GM12878 (cell line): ENCODE measurements at regions not wholly inside any gene's neighbourhood (a gene's known extent, or its start where the extent isn't known, plus 50 kb on each side); places are given as distances from the start of the nearest gene placed in this dataset.

Experiments used
- ATAC-seq: fragments of 200-7000 bp; cut with Tn5 transposase; 3 replicates; pipeline ENCODE4 v1.9.1; 2020; ENCODE audit warnings: mild to moderate bottlenecking, moderate library complexity
- BruUV-seq: library from RNA; stranded (reverse); fragments of 400-500 nt; replicated peaks from 2 replicates; lab custom pipeline; 2021; lab: Mats Ljungman, UMichigan
- CTCF ChIA-PET: fragments of 300-600 bp; sonication (Branson Sonifier 250); formaldehyde crosslinking; extraction: SDS; loops from one replicate; lab custom pipeline; 2021; ENCODE audit warnings: inconsistent platforms; lab: Yijun Ruan, JAX
- POLR2A ChIA-PET: fragments of 350-600 bp; formaldehyde crosslinking; extraction: SDS; loops from one replicate; lab custom pipeline; 2021; ENCODE audit warnings: inconsistent platforms; lab: Charles Lee
- RAD21 ChIA-PET: fragments of 300-600 bp; sonication (Branson Sonifier 250); formaldehyde crosslinking; loops from one replicate; lab custom pipeline; 2023; ENCODE audit warnings: antibody characterized with exemption; ENCODE audit not compliant: unreplicated experiment; lab: Charles Lee
- SMC1A ChIA-PET: fragments of 300-600 bp; sonication (Branson Sonifier 250); formaldehyde crosslinking; loops from one replicate; lab custom pipeline; 2023; ENCODE audit not compliant: unreplicated experiment, uncharacterized antibody; lab: Charles Lee
- DNase-seq: peaks from one replicate; pipeline ENCODE4 v3.0.0-alpha.2; 2011; ENCODE audit warnings: low read depth, low spot score
- FAIRE-seq: peaks from 3 replicates; lab custom pipeline; 2011; peaks lifted over from hg19 to GRCh38; lab: Jason Lieb, UNC
- H2AFZ ChIP-seq: 2 replicates; pipeline ENCODE4 v1.6.0; 2011; ENCODE audit warnings: low read depth, low read length, control low read depth; ENCODE audit not compliant: control insufficient read depth
- H3K27ac ChIP-seq: 2 replicates; pipeline ENCODE4 v1.5.1; 2011; ENCODE audit warnings: control low read depth; ENCODE audit not compliant: control insufficient read depth, insufficient read depth
- H3K27me3 ChIP-seq, 2 experiments: replicated peaks in 1 of 2; 2 replicates each; pipeline versions ENCODE4 v1.6.0 to v1.6.1; 2011; ENCODE audit warnings: low read length in 1 of 2; ENCODE audit not compliant: control insufficient read depth in 2 of 2, insufficient read depth in 2 of 2
- H3K36me3 ChIP-seq, 2 experiments: 2 replicates each; pipeline ENCODE4 v1.5.1; 2011; ENCODE audit warnings: low read length in 1 of 2; ENCODE audit not compliant: control insufficient read depth in 2 of 2, insufficient read depth in 2 of 2
- H3K4me1 ChIP-seq: 2 replicates; pipeline ENCODE4 v1.6.1; 2011; ENCODE audit warnings: mild to moderate bottlenecking, low read length, moderate library complexity, mixed read lengths; ENCODE audit not compliant: control insufficient read depth, insufficient read depth
- H3K4me2 ChIP-seq: 2 replicates; pipeline ENCODE4 v1.6.0; 2011; ENCODE audit warnings: control low read depth; ENCODE audit not compliant: control insufficient read depth, insufficient read depth
- H3K4me3 ChIP-seq: fragments of 200-600 bp; sonication (generic); 2 replicates; pipeline ENCODE4 v1.5.1; 2016
- H3K79me2 ChIP-seq: 2 replicates; pipeline ENCODE4 v1.6.0; 2011; ENCODE audit warnings: low read length; ENCODE audit not compliant: control insufficient read depth, insufficient read depth
- H3K9ac ChIP-seq: 2 replicates; pipeline ENCODE4 v1.8.0; 2011; ENCODE audit warnings: low read length, control low read depth, mixed read lengths; ENCODE audit not compliant: control insufficient read depth, insufficient read depth
- H3K9me3 ChIP-seq: replicated peaks from 3 replicates; pipeline ENCODE4 v1.5.1; 2011; ENCODE audit warnings: mild to moderate bottlenecking, low read length; ENCODE audit not compliant: control insufficient read depth, insufficient read depth
- H4K20me1 ChIP-seq: 2 replicates; pipeline ENCODE4 v1.6.0; 2011; ENCODE audit not compliant: control insufficient read depth, insufficient read depth
- BACH1 ChIP-seq: fragments of 450-650 bp; IDR thresholded peaks from 2 replicates; pipeline ENCODE4 v1.6.1; 2017; ENCODE audit warnings: mild to moderate bottlenecking, borderline replicate concordance
- BRCA1 ChIP-seq: IDR thresholded peaks from 2 replicates; pipeline ENCODE4 v1.6.1; 2011; ENCODE audit warnings: low read depth, low read length, improper control_type of control experiment
- CTCF ChIP-seq, 3 experiments: IDR thresholded peaks in 2 of 3; conservative IDR thresholded peaks in 1 of 3; 2 replicates each; pipeline ENCODE4 v1.5.1; 2011; ENCODE audit warnings: low read depth in 3 of 3, low read length in 3 of 3, mild to moderate bottlenecking in 3 of 3, control low read depth in 2 of 3, moderate library complexity in 2 of 3, inconsistent platforms in 1 of 3, mixed read lengths in 1 of 3; ENCODE audit not compliant: control insufficient read depth in 2 of 3, insufficient read depth in 1 of 3; ENCODE audit errors: extremely low read depth in 1 of 3
- IRF5 ChIP-seq: fragments of 450-650 bp; IDR thresholded peaks from 2 replicates; pipeline ENCODE4 v1.6.1; 2017; ENCODE audit warnings: borderline replicate concordance
- JUND ChIP-seq: IDR thresholded peaks from 2 replicates; pipeline ENCODE4 v1.6.1; 2012; ENCODE audit warnings: low read depth, mild to moderate bottlenecking, low read length, improper control_type of control experiment, moderate library complexity
- NFYA ChIP-seq: IDR thresholded peaks from 2 replicates; pipeline ENCODE4 v1.6.1; 2011; ENCODE audit warnings: low read depth, mild to moderate bottlenecking, low read length, improper control_type of control experiment, borderline replicate concordance
- NKRF ChIP-seq: fragments of 450-650 bp; conservative IDR thresholded peaks from 2 replicates; pipeline ENCODE4 v1.6.1; 2017; ENCODE audit warnings: mild to moderate bottlenecking, moderate library complexity
- NR2C2 ChIP-seq: IDR thresholded peaks from 2 replicates; pipeline ENCODE4 v1.6.1; 2011; ENCODE audit warnings: borderline replicate concordance, low read depth; ENCODE audit not compliant: control insufficient read depth, insufficient read length
- RFX5 ChIP-seq: IDR thresholded peaks from 2 replicates; pipeline ENCODE4 v1.6.1; 2011; ENCODE audit warnings: low read depth, low read length, improper control_type of control experiment
- SP1 ChIP-seq: IDR thresholded peaks from one replicate; pipeline ENCODE4 v1.6.1; 2011; ENCODE audit warnings: low read depth, low read length
- SREBF2 ChIP-seq: IDR thresholded peaks from 2 replicates; pipeline ENCODE4 v1.6.1; 2012; ENCODE audit warnings: mild to moderate bottlenecking, low read length
- TBL1XR1 ChIP-seq: IDR thresholded peaks from 2 replicates; pipeline ENCODE4 v1.6.1; 2012; ENCODE audit warnings: low read depth, low read length, improper control_type of control experiment
- WGBS: methylation state at CpG from one replicate; pipeline ENCODE4 v1.1.6; 2016; ENCODE audit warnings: low lambda C conversion rate; ENCODE audit not compliant: insufficient replicate concordance, insufficient coverage; ENCODE audit errors: missing lambda C conversion rate; 5-methylcytosine and 5-hydroxymethylcytosine counted together
- in situ Hi-C: fragments of 300-500 bp; cut with MboI; formaldehyde crosslinking; loops from 9 replicates; pipeline ENCODE4 v1.14.3; 2018; ENCODE audit warnings: mixed read lengths
- intact Hi-C: fragments of 100-400 bp; cut with micrococcal nuclease; formaldehyde crosslinking; loops from one replicate; pipeline ENCODE4 v1.14.2; 2022; ENCODE audit not compliant: unreplicated experiment
- TF ChIP-seq, protein P1 (sequence below): IDR thresholded peaks from 2 replicates; pipeline ENCODE4 v1.6.1; 2012; ENCODE audit warnings: mild to moderate bottlenecking, low read depth, low read length
- TF ChIP-seq, protein P2 (sequence below): fragments of 450-650 bp; IDR thresholded peaks from 2 replicates; pipeline ENCODE4 v1.6.1; 2016; ENCODE audit warnings: mild to moderate bottlenecking

DNA sequence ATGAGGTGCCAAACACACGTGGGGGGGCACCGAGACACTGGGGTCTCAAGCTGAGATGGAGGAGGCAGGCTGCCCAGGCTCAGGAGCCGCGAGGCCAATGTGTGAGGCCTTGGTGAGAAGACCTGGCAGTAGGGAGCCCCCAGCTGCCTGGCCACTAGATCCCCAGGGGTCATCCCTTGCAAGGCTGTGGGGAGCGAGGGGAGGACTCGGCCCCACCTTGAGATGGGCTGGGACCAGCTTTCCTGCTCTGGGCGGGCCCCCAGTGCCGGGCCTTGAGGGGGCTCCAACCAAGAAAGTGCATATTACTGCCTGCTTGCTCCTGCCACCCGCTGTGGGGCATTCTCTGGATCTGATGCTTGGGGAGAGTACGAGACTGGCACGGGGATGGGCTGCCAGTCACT, 107.0 kb downstream of the CTTN start:
- ChIA-PET POLR2A (no interaction called here), RAD21 (no interaction called here), SMC1A (no interaction called here), CTCF (interaction anchor here (0.7 kb wide), 1 partner anchor 12 kb away, joined by 3 read pairs; no protein-coding TSS in a partner anchor)
- Histone ChIP-seq H3K27ac (no peak overlapping the region), H3K4me1 (no peaks in the 10 kb centered on the region), H2AFZ (no peak overlapping the region), H3K4me2 (no peak overlapping the region), H3K9ac (no peak overlapping the region), H4K20me1 (no peaks in the 10 kb centered on the region), H3K79me2 (no peaks in the 10 kb centered on the region), H3K4me3 (no peak overlapping the region), H3K9me3 (no peaks in the 10 kb centered on the region), H3K27me3 (no peaks in the 10 kb centered on the region; a peak in 2 of 4 replicates), H3K36me3 (no peaks in the 10 kb centered on the region)
- FAIRE-seq (no peak), ATAC-seq (no peak), DNase-seq (no peak)
- WGBS: 13% methylated on average over 11 of the region's 11 CpGs
- in situ Hi-C loops: no loop called here
- no TSS peak for BruUV-seq
- intact Hi-C loops: no loop called here
- TF ChIP-seq CTCF (IDR thresholded peaks at IDR 0.05 in 2 of 3, conservative IDR thresholded peaks at IDR 0.05 in 1 of 3; ENCODE audit: control insufficient read depth in 2 of 3, extremely low read depth in 1 of 3, insufficient read depth in 1 of 3, low read depth in 3 of 3, low read length in 3 of 3): no peak
- TF ChIP-seq, protein P1, sequence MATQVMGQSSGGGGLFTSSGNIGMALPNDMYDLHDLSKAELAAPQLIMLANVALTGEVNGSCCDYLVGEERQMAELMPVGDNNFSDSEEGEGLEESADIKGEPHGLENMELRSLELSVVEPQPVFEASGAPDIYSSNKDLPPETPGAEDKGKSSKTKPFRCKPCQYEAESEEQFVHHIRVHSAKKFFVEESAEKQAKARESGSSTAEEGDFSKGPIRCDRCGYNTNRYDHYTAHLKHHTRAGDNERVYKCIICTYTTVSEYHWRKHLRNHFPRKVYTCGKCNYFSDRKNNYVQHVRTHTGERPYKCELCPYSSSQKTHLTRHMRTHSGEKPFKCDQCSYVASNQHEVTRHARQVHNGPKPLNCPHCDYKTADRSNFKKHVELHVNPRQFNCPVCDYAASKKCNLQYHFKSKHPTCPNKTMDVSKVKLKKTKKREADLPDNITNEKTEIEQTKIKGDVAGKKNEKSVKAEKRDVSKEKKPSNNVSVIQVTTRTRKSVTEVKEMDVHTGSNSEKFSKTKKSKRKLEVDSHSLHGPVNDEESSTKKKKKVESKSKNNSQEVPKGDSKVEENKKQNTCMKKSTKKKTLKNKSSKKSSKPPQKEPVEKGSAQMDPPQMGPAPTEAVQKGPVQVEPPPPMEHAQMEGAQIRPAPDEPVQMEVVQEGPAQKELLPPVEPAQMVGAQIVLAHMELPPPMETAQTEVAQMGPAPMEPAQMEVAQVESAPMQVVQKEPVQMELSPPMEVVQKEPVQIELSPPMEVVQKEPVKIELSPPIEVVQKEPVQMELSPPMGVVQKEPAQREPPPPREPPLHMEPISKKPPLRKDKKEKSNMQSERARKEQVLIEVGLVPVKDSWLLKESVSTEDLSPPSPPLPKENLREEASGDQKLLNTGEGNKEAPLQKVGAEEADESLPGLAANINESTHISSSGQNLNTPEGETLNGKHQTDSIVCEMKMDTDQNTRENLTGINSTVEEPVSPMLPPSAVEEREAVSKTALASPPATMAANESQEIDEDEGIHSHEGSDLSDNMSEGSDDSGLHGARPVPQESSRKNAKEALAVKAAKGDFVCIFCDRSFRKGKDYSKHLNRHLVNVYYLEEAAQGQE: no peak
- TF ChIP-seq NKRF: no peak
- no peak for TF ChIP-seq NFYA
- TF ChIP-seq, protein P2, sequence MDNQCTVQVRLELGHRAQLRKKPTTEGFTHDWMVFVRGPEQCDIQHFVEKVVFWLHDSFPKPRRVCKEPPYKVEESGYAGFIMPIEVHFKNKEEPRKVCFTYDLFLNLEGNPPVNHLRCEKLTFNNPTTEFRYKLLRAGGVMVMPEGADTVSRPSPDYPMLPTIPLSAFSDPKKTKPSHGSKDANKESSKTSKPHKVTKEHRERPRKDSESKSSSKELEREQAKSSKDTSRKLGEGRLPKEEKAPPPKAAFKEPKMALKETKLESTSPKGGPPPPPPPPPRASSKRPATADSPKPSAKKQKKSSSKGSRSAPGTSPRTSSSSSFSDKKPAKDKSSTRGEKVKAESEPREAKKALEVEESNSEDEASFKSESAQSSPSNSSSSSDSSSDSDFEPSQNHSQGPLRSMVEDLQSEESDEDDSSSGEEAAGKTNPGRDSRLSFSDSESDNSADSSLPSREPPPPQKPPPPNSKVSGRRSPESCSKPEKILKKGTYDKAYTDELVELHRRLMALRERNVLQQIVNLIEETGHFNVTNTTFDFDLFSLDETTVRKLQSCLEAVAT: no peak
- no peak for TF ChIP-seq NR2C2
- TF ChIP-seq RFX5: no peak
- no peak for TF ChIP-seq SP1
- TF ChIP-seq IRF5: no peak
- no peak for TF ChIP-seq SREBF2
- no peak for TF ChIP-seq BRCA1
- no peak for TF ChIP-seq TBL1XR1
- no peak for TF ChIP-seq BACH1
- no peak for TF ChIP-seq JUND
